Pancreas (tissue), 10 donors: ENCODE measurements at regions not wholly inside any gene's neighbourhood (a gene's known extent, or its start where the extent isn't known, plus 50 kb on each side); places are given as distances from the start of the nearest gene placed in this dataset.

Source experiments
- ATAC-seq, 4 donors: fragments of 200-7000 bp; cut with Tn5 transposase; one replicate each; pipeline versions ENCODE4 v1.8.0 to v1.9.1; 2020; ENCODE audit warnings: mild to moderate bottlenecking in 4 of 4, moderate library complexity in 4 of 4
- DNase-seq, 6 donors: peaks; one replicate each; pipeline ENCODE4 v3.0.0-alpha.2; 2020
- FAIRE-seq: peaks from 2 replicates; lab custom pipeline; 2012; peaks lifted over from hg19 to GRCh38; lab: Jason Lieb, UNC
- H3K27ac ChIP-seq, 4 donors: fragments of 200-600 bp; sonication (generic); 1 replicate in 3 of 4; 2 replicates in 1 of 4; pipeline versions ENCODE4 v1.5.0 to v1.8.0; 2020
- H3K27me3 ChIP-seq, 4 donors: fragments of 200-600 bp; one replicate each; pipeline ENCODE4 v1.8.0; 2021
- H3K36me3 ChIP-seq, 3 donors: fragments of 200-600 bp; sonication (generic) in 1 of 3; one replicate each; pipeline versions ENCODE4 v1.5.0 to v1.8.0; 2020 to 2021
- H3K4me1 ChIP-seq, 3 donors: fragments of 200-600 bp; one replicate each; pipeline ENCODE4 v1.8.0; 2021
- H3K4me3 ChIP-seq, 4 donors: fragments of 200-600 bp; sonication (generic) in 2 of 4; one replicate each; pipeline versions ENCODE4 v1.5.0 to v1.8.0; 2020 to 2021
- H3K9me3 ChIP-seq, 4 donors: fragments of 200-600 bp; one replicate each; pipeline ENCODE4 v1.8.0; 2021
- CTCF ChIP-seq, 4 donors: fragments of 200-600 bp; sonication (generic) in 3 of 4; IDR thresholded peaks; one replicate each; pipeline versions ENCODE4 v1.5.0 to v1.8.0; 2021; ENCODE audit warnings: antibody characterized with exemption in 4 of 4
- WGBS, 2 donors: extraction: QIAGEN DNeasy Blood & Tissue Kit; methylation state at CpG; one replicate each; pipeline ENCODE4 v1.1.7; 2013; 5-methylcytosine and 5-hydroxymethylcytosine counted together
- intact Hi-C, 3 donors: fragments of 100-400 bp; cut with DNase I; formaldehyde crosslinking; loops; one replicate each; pipeline versions ENCODE4 v1.11.1 to v1.14.2; 2022
- donor health status: healthy with polysubstance abuse.
- donor health status: DM: no; HTN: no; CAD: no; lungs with moderate emphysema.
- donor health status: DM: no; HTN: no; CAD: no.
- donor health status: control.
- donor health status: control.
- donor health status: Bipolar disorder and iron deficiency.
- donor health status: DM: yes; HTN: yes; CAD: no.
- donor health status: DM: no; HTN: no; CAD: no.
- donor health status: DM: no; HTN: no; CAD: no.
- donor health status: DM: yes; HTN: yes; CAD: no.

GRCh38 chr9:20014168-20014567, 225.3 kb upstream of the SLC24A2 start:
- Histone ChIP-seq H3K9me3 (no peaks in the 10 kb centered on the region), H3K4me3 (no peak overlapping the region), H3K27ac (no peak overlapping the region), H3K27me3 (no peaks in the 10 kb centered on the region), H3K36me3 (no peaks in the 10 kb centered on the region), H3K4me1 (no peaks in the 10 kb centered on the region)
- WGBS, 2 donors: 83 to 94% methylated on average over 4 of the region's 4 CpGs
- no peak for TF ChIP-seq CTCF (IDR thresholded peaks at IDR 0.05)
- no peak for FAIRE-seq
- intact Hi-C loops: no loop called here
- no peak for ATAC-seq
- DNase-seq: no peak

- DNase-seq (no peak), FAIRE-seq (no peak), ATAC-seq (no peak)
- H3K27ac ChIP-seq: no peak overlapping the region
- no peaks in the 10 kb centered on the region for H3K9me3 ChIP-seq
- WGBS, 2 donors: 91 to 92% methylated on average over 3 of the region's 3 CpGs
- no peaks in the 10 kb centered on the region for H3K4me1 ChIP-seq
- intact Hi-C loops: no loop called here
- no peaks in the 10 kb centered on the region for H3K27me3 ChIP-seq
- no peak overlapping the region for H3K4me3 ChIP-seq
- H3K36me3 ChIP-seq: no peaks in the 10 kb centered on the region
- TF ChIP-seq CTCF (IDR thresholded peaks at IDR 0.05): no peak
These were observed 223.4 kb upstream of the SLC24A2 start for GRCh38 chr9:20012232-20012631.

- intact Hi-C loops: no loop called here
- no peaks in the 10 kb centered on the region for H3K36me3 ChIP-seq
- DNase-seq (no peak), ATAC-seq (no peak), FAIRE-seq (no peak)
- no peaks in the 10 kb centered on the region for H3K27me3 ChIP-seq
- H3K4me3 ChIP-seq: no peak overlapping the region
- no peak overlapping the region for H3K27ac ChIP-seq
- H3K9me3 ChIP-seq: no peaks in the 10 kb centered on the region
- TF ChIP-seq CTCF (IDR thresholded peaks at IDR 0.05): no peak
- WGBS, 2 donors: 85 to 87% methylated on average over 2 of the region's 2 CpGs
- no peaks in the 10 kb centered on the region for H3K4me1 ChIP-seq
These were observed 220.8 kb upstream of the SLC24A2 start for GRCh38 chr9:20009606-20010005.

GRCh38 chr9:20002011-20002410, 213.2 kb upstream of the SLC24A2 start:
- H3K27ac ChIP-seq: no peak overlapping the region
- no peak overlapping the region for H3K4me3 ChIP-seq
- FAIRE-seq (no peak), ATAC-seq (no peak), DNase-seq (no peak)
- no peaks in the 10 kb centered on the region for H3K9me3 ChIP-seq
- H3K27me3 ChIP-seq: no peaks in the 10 kb centered on the region
- H3K36me3 ChIP-seq: no peaks in the 10 kb centered on the region
- intact Hi-C loops: no loop called here
- TF ChIP-seq CTCF (IDR thresholded peaks at IDR 0.05): no peak
- 93 to 96% methylated on average over 2 of the region's 2 CpGs for WGBS, 2 donors
- no peaks in the 10 kb centered on the region for H3K4me1 ChIP-seq

GRCh38 chr9:20001058-20001457, 212.2 kb upstream of the SLC24A2 start:
- Histone ChIP-seq H3K9me3 (no peaks in the 10 kb centered on the region), H3K4me1 (no peaks in the 10 kb centered on the region), H3K36me3 (no peaks in the 10 kb centered on the region), H3K27me3 (no peaks in the 10 kb centered on the region), H3K4me3 (no peak overlapping the region), H3K27ac (no peak overlapping the region)
- DNase-seq (no peak), FAIRE-seq (no peak), ATAC-seq (no peak)
- 77 to 81% methylated on average over 5 of the region's 5 CpGs for WGBS, 2 donors
- intact Hi-C loops: no loop called here
- no peak for TF ChIP-seq CTCF (IDR thresholded peaks at IDR 0.05)
